Stimulated activated CD8-positive, alpha-beta memory T cell treated with anti-CD3 and anti-CD28 coated beads, Interleukin-12 subunit alpha, Interleukin-12 subunit beta, amount 100 ng/mL, for 1 hour (primary cell): ENCODE measurements at regions not wholly inside any gene's neighbourhood (a gene's known extent, or its start where the extent isn't known, plus 50 kb on each side); places are given as distances from the start of the nearest gene placed in this dataset.

ENCODE experiments used
- DNase-seq: peaks from one replicate; pipeline ENCODE4 v3.0.0-alpha.2; 2020; ENCODE audit warnings: low read depth

DNA sequence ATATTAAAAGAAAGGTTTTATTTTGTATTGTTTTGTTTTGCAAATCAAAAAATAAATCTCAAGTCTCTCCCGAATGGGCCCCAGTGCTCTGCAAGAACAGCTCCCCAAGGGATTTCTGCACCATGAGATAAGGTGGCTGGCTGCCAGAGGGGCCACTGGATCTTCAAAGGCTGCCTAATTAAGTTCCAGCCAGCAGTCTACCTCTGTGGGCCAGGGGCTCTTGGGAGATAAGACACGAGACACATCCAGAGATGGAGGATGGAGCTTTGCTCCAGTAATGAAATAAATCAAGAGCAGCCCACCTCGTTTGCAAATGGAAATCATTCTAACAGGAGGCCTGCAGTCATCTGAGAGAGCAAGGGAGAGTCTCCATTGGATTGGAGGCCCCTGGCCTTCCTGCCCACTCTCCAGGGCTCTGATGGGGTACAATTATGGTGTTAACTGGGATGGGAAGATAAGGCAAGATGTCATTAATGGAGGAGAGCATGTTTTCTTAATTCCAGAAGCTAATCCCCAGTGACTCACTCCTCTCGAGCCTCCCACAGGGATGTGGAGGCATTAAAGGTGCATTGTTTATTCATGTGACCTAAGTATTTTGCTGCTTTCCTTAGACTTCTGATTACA is 155.2 kb upstream of the KAZN start:
- DNase-seq = no peak

DNA sequence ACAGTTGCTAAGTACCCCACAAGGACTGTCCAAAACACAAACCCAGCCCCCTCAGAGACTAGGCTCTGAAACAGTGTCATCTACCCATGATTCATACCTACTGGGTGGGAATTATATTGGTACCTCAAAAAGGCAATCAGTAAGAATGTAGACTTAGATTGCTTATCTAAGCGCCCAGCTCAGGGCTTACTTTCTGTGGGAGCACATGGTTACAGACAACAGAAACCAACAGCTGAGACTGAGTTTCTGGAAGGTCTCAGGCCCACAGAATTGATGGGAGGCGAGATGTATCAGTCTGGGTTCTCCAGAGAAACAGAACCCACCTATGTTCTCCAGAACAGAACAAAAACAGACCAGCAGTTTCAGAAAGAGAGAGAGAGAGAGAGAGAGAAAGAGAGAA is 147.3 kb upstream of the KAZN start:
- no peak for DNase-seq

DNA sequence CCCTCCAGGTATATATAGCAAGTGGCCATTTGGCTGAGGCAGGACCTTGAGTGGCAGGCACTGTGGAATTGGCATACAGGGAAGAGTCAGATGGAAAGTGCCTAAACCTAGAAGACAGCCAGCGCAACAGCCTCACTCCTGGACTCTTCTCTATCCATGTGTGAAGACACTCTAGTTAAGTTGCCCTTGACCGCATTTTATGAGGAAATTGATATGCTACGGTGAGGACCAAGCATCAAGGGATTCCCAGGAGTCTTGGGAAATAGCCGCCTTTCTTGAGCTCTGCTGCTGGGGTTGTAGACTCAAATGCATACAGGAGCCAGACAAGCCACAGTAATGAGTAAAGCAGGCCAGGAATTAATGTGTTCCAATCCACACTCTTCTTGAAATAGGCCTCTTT is 145.9 kb upstream of the KAZN start:
- no peak for DNase-seq

DNA sequence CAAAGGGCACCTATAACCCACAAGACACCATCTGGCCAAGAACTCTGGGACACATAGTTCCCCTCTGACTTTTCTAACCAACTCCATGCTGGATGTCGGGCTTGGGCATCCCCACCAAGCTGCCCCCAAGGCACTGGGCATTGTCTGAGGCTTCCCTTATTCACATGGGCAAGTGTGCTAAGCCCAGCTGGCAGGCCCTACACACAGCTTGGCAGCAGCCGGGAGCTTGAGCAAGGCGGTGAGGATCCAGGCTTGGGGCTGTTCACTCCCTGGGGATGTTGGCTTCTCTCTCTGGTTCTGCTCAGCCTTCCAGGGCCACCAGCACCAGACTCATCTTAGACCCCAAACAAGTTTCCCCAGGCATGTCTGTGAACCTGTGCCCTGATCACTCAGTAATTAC is 138.3 kb upstream of the KAZN start:
- DNase-seq = no peak

DNA sequence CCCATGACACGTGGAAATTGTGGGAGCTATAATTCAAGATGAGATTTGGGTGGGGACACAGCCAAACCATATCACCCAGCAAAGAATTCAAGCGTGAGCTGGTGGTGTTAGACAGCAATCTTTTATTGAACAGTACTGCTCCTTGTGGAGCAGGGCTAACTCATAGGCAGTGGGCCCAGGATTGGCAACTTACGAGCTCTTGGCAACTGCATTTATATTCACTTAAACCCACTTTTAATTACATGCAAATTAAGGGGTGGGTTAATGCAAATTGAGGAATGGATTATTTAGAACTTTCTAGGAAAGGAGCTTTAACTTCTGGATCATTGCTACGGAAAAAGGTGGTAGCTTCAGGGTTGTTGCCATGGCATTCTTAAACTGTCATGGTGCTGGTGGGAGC is 135.6 kb upstream of the KAZN start:
- no peak for DNase-seq

DNA sequence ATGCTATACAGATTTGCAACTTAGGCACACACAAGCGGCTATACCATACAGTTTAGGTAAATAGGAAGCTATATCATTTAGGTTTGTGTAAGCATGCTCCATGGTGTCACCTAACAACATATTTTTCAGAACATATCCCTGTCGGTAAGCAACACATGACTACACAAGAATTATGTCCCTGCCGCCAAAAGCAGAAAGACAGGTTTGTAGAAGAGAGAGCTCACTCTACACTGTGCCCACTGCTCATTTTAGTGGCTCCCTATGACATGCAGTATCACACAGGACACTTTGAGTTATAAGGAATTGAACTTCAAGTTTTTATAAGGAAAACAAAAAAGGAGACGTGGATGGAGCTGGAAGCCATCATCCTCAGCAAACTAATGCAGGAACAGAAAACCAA is 132.5 kb upstream of the KAZN start:
- no peak for DNase-seq

DNA sequence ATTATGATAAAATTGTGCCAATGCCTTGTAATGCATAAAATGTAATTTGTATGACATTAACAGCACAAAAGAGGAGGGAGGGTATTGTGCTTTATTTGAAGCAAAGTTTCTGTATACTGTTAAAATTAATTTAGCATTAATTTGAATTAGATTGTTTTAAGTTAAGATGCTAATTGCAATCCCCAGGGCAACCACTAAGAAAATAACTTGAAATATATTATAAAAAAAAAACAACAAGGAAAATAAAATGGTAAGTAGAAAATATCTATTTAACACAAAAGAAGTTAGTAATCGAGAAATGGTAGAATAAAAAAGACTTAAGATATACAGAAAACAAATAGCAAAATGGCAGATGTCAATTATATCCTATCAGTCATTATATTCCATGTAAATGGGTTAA is 131.4 kb upstream of the KAZN start:
- DNase-seq = no peak

DNA sequence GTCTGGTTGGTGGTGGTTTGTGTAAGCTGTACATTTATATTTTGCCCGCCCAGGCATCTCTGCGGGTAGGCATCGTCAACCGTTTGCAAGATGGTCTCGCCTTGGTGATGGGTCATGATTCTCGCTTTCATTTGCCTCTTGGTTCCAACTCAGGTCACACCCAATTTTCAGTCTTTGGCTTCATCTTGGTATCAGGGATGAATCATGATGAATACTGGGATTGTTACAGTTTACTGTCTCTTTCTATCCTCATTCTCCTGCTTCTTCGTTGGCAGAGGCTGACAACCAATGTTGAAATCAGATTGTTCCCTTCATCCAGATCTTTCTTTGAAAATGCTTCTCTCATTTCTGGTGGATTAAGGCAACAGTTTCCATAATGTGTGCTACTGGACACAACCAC is 129.7 kb upstream of the KAZN start:
- DNase-seq = no peak

DNA sequence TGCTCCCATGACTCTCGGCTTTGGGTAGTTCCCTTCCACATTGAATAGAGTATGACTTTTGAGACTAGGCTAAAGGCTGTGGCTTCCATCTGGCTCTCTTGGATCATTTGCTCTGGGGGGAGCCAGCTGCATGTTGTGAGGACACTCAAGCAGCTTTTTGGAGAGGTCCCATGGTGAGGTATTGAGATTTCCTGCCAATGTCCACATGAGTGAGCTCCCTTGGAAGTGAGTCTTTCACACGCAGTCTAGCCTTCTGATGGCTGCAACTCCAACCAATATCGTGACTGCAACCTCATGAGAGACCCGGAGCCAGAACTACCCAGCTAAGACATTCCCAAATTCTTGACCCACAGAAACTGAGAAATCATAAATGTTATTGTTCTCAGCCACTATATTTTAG is 127.7 kb upstream of the KAZN start:
- no peak for DNase-seq

DNA sequence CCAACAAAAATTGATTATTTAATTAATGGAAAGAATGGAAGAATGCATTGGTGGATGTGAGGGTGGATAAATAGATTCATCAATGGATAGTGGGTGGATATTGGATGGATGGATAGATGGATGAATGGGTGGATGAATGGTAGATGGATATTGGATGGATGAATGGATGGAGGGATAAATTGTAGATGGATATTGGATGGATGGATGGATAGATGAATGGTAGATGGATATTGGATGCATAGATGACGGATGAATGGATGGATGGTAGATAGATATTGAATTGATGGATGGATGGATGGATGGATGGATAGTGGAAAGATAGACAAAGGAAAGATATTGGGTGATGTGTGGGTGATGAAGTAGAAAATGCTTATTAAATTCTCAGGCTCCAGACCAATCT is 123.6 kb upstream of the KAZN start:
- no peak for DNase-seq

DNA sequence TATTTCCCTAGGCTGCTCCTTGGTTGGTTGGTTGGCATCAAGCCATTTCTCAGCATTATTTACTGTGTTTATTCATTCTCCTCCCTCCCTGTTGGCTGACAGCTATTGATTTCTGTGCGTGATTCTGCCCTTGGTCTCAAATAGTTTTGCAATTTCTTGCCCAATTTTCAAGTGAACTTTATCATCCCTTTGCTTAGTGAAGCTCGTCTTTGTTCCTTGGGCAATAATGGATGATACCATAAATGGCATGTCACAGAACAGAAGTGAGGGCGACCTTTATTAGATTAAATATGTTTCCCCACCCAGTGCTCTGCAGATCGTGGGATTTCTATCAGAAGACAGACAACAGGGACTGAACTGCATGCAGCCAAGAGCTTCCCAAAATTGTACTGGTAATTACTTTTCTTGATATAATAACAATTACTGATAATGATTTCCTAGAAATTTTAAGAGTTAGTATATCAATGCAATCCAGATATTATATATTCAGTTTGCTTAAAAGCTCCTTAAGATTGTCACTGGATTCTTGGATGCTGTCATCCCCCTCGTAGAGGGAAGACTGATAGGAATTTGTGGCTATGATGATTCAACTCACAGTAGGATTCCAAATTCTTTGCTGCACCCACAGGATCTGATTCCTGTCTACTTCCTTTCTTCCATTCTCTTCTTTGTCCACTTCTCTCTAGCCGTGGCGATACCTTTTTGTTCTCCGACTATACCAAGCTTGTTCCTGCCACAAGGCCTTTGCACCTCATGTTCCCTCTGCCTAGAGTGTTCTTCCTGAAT is 122.1 kb upstream of the KAZN start:
- DNase-seq = no peak

DNA sequence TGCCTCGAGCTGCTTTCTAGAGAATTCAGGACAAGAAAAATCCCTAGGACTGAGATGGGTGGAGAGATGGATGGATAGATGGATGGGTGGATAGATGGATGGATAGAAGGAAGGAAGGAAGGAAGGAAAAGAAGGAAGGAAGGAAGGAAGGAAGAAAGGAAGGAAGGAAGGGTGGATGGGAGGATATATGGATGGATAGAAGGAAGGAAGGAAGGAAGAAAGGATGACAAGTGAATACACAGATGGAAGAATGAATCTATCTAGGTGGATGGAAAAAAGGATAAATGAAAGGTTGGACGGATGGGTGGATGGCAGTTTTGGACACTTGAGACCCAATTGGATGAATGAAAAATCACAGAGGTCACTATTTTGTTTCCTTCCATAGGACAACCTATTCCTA is 120.4 kb upstream of the KAZN start:
- DNase-seq = no peak

DNA sequence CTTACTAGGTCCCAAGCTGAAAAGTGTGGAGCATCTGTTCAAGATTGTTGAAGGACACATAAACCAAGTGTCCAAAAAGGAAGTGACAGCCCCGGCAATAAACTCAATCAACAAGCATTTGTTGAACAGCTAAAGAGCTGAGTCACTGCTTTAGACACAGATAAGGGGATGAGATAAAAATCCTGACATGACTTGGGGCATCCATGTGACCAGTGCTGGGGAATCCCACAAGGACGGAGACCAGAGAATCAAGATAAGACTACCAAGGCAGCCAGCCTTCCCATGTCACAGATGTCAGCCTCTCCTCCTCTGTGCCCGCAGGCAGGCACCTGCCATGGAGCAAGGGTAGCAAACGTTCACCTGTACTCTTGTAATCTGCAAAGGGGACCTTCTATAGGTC is 118.6 kb upstream of the KAZN start:
- no peak for DNase-seq

DNA sequence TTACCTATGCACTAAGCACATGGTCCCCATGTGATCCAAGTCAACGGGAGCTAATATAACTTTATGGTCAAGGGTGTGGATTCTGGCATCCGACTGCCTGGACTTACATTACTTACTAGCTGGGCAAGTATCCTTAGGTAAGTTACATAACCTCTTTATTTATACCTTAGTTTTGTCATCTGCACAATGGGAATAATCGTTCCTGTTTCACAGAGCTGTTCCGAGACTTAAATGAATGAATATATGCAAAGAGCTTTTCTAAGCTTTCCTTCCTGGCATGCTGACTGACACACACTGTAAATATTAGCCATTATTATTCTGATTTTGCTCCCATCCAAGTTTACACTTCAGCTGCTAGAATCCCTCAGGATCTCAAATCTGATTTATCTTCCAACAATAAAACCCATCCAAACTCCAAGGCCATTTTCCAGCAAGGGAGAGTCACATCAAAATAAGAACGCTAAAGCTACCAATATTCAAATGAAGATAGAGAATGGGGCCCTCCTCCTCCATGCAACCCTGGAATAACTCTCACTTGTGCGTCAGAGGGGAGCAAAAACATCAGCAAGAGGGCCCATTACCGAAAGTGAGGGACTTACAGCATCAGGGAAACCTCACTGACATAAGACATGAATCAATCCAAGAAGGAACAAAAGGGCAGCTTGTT is 115.6 kb upstream of the KAZN start:
- DNase-seq = no peak

DNA sequence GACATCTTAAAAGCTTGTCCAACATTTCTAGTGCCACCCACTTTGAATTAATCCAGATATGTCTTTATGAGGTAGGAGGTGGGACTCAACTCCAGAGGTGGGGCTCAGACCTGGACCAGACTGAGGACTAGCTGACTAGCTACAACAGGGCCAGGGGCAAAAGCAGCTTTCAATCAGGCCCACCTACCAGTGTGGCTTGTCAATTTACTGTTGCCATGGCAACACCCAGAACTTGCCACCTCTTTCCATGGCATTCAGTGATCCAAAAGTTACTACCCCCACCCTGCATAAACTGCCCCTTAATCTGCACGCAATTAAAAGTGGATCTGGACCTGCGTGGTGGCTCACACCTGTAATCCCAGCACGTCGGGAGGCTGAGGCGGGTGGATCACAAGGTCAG is 113.2 kb upstream of the KAZN start:
- DNase-seq = no peak

DNA sequence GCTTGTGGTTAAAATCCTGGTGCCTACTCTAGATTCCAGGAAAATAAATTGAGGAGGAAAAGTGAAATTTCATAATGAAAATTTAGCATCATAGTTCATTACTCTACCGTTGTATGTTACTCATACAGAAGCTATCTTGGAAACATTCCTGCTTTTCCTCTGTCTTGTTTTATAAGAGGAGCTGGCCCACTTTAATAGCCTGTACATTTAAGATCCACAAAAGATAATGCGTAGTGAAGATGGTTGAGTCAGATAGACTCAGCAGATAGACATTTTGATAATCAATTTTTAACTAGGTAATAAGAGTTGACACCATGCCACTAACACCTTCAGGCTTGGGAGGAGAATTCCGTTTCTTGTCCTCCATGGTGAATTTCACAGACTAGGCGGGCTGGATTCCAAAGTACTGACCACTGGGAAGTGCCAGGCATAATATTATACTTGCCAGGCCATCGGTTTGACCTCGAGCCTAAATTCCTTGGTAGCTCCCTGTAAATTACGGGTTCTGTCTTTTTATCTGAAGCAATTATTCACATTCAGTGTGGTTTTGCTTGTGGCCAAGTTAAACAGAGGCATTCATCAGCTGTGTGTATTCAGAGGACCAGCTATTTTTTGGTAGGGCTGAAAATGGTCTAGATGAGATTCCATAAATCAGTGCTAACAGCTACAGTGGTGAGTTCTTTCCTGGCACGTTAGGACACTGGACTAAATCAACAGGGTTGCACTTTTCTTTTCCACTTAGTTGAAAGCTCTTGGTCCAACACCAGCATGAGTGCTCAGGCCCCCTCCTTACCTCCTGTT is 111.9 kb upstream of the KAZN start:
- no peak for DNase-seq

DNA sequence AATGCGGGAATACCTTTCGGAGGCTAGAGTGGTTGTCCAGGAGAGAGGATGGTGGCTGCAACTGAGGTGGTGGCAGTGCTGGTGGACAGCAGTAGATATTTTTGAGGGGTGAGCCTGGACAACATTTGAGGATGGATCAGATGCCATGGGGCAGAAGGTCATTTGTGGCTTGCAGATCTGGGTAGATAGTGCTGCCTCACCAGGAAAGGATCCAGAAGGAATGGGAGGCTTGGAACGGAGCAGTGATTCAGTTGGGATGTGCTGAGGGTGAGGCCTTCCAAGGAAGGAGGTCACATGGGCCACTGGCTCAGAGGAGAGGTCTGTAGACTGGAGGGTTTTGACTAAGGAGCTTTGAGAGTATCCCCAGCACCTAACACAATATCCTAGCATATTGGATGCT is 110.8 kb upstream of the KAZN start:
- DNase-seq = no peak

DNA sequence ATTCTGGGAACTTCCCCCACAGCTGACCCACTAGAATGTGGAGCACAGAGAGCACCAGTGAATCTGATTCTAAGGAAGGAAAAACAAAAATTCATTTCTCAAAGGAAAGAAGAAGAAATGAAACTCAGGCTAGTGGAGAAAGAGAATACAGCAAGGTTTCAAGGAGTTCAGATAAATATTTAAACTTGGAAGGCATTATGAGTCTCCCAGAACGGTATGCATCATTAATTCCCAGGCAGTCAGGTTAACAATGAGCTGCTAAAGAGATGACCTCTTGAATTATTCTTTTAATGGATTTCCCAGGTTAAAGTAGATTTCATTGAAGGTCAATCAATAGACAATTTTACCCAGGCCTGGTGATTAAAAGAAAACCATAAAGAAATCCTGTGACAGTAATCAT is 103.6 kb upstream of the KAZN start:
- no peak for DNase-seq

DNA sequence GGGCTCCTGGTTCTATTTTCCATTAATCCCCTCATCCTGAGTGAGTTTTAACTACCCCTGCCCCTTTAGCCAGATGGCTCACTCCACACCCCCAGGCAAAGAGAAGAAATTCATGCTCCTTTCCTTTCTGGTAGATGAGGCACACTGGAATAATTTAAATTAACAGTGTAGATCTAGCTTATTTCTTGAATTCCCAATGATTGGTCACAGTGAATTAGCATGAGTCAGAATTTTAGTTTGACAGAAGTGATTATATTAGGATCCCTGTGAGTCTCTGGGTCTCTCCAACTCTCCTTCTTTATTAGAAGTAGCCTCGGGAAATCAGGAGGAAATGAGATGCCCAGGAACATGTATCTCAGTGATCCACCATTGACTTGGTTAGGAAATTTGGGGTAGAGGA is 103.1 kb upstream of the KAZN start:
- no peak for DNase-seq

DNA sequence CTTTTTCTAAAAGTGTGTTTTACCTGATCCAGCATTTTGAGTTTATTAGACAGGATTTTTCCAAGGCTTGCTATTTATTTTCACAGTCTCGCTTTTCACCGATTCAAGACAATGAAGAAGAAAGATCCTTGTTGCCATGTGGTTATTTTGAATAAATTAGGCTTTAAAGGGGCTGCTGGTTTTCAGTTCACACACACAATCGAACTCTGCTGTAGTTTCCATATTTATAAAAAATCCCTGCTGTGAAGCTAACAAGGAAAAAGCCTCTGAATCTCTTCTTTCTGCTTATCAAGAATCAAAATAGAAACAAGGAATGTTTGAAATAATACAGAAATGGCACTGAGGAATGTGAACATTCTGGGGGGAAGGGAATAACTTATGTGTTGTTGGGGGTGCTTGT is 102.5 kb upstream of the KAZN start:
- DNase-seq = no peak

DNA sequence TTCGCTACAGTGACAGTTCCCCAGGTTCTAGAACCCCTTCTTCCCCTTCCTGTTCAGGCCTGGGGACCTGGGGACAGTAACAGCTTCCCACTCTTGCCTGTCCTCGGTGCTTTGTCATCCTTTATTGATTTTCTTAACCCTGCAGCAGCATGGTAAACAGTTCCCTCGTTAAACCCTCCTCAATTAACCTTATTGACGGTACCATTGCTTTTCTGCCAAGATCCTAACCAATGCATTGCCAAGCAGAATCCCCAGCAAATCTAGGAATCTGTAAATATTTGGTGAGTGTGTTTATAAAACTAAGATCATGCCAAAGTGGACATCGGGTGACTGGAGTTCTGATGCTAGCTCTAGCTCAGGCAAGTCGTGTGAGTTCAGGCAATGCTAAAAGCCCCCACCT is 99.6 kb upstream of the KAZN start:
- no peak for DNase-seq

DNA sequence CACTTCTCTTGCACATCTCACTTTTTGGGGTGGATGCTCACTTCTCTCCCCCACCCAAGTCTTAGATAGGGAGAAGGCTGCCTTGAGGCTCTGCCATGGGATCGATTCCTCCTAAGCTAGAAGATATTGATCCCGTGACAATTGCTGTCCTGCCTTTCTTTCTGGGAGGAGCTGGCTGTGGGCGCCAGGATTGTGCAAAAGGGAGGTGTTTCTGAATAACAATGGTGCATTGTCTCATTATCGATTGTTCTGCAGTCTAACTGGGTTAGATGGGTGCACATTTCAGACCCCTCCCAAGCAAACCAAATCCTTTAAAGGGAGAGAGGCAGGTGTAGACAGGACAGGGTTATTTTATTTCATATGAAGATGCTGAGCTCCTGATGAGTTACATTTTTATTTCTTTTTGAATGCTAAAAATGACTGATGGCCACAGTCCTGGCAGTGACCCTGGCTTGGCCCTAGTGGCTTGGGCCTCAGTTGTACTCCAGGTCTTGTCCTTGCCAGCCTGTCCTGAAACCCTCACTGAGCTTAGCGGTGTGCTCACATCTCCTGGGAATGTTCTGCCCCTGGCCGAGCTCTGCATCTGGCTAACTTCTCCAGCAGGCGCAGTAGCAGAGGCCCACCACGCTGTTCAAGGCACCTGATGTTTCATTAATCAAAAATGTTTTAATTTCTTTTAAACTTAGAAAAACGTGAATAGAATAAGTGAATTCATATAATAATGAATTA is 99.0 kb upstream of the KAZN start:
- DNase-seq = no peak
